Adrenal gland (tissue), 5 donors: ENCODE measurements at regions not wholly inside any gene's neighbourhood (a gene's known extent, or its start where the extent isn't known, plus 50 kb on each side); places are given as distances from the start of the nearest gene placed in this dataset.

ENCODE experiments used
- POLR2A ChIP-seq, 2 donors: fragments of 450-650 bp; IDR thresholded peaks; one replicate each; pipeline ENCODE4 v1.6.1; 2017; ENCODE audit warnings: antibody characterized with exemption in 2 of 2, mild to moderate bottlenecking in 2 of 2, moderate library complexity in 1 of 2
- TF ChIP-seq, protein P1 (sequence below), 6 experiments: fragments of 450-650 bp in 4 of 6; fragments of 200-600 bp in 2 of 6; sonication (generic) in 1 of 6; IDR thresholded peaks; 1 replicate in 5 of 6; 2 replicates in 1 of 6; pipeline versions ENCODE4 v1.5.1 to v1.8.0; 2016 to 2021; ENCODE audit warnings: antibody characterized with exemption in 6 of 6, mild to moderate bottlenecking in 2 of 6, moderate library complexity in 1 of 6
- donor health status: DM: no; HTN: no; CAD: no.

DNA sequence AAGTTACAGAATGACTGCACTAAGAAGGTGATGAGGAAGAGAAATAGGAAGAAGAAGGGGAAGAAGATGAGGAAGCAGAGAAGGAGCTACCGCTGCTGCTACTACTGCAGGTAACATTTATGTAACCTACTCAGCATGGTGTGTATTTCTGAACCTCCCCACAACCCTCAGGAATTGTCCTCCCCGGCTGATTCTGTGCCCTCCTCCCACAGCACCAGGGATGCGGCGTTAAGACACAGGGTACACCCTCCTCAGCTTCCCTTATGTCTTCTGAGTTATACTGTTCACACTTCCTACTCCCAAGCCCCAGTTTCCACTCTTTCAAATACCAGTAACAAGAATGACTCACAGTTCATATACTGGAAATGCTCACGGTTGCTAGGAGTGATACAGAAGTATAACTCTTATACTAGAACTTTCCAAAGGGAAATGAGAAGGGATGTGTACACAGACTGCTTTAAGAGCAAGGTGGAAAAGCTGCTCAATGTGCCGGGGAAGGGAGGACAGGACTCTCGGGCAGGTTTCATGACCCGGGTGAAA is 224.5 kb upstream of the PSMD7 start:
- TF ChIP-seq, protein P1, sequence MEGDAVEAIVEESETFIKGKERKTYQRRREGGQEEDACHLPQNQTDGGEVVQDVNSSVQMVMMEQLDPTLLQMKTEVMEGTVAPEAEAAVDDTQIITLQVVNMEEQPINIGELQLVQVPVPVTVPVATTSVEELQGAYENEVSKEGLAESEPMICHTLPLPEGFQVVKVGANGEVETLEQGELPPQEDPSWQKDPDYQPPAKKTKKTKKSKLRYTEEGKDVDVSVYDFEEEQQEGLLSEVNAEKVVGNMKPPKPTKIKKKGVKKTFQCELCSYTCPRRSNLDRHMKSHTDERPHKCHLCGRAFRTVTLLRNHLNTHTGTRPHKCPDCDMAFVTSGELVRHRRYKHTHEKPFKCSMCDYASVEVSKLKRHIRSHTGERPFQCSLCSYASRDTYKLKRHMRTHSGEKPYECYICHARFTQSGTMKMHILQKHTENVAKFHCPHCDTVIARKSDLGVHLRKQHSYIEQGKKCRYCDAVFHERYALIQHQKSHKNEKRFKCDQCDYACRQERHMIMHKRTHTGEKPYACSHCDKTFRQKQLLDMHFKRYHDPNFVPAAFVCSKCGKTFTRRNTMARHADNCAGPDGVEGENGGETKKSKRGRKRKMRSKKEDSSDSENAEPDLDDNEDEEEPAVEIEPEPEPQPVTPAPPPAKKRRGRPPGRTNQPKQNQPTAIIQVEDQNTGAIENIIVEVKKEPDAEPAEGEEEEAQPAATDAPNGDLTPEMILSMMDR (IDR thresholded peaks at IDR 0.05) = no peak
- no peak for TF ChIP-seq POLR2A (IDR thresholded peaks at IDR 0.05)
